ENCODE measurements at regions not wholly inside any gene's neighbourhood (a gene's known extent, or its start where the extent isn't known, plus 50 kb on each side); places are given as distances from the start of the nearest gene placed in this dataset.

DNA sequence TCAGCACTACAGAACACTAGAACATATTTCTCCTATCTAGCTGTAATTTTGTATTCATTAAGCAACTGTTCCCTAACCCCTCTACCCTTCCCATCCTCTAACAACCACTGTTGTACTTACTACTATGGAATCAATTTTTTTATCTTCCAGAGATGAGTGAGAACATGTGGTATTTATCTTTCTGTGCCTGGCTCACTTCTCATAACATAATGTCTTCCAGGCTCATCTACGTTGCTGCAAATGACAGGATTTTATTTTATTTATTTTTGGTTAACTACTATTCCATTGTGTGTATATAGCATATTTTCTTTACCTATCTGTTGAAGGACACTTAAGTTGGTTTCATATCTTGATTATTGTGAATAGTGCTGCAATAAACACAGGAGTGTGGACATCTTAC is 200.9 kb upstream of the CHRM2 start:
- DNase-seq (ENCODE audit: extremely low read depth, low read depth), result no peak
- TF ChIP-seq, protein P1, sequence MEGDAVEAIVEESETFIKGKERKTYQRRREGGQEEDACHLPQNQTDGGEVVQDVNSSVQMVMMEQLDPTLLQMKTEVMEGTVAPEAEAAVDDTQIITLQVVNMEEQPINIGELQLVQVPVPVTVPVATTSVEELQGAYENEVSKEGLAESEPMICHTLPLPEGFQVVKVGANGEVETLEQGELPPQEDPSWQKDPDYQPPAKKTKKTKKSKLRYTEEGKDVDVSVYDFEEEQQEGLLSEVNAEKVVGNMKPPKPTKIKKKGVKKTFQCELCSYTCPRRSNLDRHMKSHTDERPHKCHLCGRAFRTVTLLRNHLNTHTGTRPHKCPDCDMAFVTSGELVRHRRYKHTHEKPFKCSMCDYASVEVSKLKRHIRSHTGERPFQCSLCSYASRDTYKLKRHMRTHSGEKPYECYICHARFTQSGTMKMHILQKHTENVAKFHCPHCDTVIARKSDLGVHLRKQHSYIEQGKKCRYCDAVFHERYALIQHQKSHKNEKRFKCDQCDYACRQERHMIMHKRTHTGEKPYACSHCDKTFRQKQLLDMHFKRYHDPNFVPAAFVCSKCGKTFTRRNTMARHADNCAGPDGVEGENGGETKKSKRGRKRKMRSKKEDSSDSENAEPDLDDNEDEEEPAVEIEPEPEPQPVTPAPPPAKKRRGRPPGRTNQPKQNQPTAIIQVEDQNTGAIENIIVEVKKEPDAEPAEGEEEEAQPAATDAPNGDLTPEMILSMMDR (IDR thresholded peaks at IDR 0.05; ENCODE audit: low read depth, low read length), result no peak

DNA sequence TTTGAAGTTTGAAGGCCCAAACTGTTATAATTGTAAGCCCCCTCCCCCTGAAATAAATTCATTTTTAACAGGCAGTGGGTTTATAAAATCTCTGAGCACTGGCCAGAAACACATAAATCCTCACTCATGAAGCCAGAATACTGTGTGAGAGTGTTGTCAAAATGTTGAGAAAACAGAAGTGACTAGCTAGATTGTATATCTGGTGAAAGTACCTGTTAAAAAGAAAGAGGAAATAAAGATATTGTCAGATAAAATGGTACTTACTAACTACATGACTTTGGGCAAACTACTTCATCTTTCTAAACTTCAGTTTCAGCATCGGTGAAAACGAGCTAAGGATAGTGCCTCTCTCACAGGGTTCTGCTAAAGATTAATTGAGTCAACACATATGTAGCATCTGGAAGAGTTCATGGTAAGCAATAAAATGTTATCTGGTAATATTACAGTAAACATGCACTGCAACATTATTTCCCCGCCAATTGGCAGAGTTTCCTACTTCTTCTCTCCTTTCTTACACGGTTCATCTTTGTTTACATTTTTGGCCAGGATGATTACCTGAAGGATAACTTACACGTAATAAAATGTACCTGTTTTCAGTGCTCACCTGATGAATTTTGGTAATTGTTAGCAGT is 202.5 kb upstream of the CHRM2 start:
- no peak for DNase-seq (ENCODE audit: extremely low read depth, low read depth)
- TF ChIP-seq, protein P1 (IDR thresholded peaks at IDR 0.05; ENCODE audit: low read depth, low read length), result no peak

DNA sequence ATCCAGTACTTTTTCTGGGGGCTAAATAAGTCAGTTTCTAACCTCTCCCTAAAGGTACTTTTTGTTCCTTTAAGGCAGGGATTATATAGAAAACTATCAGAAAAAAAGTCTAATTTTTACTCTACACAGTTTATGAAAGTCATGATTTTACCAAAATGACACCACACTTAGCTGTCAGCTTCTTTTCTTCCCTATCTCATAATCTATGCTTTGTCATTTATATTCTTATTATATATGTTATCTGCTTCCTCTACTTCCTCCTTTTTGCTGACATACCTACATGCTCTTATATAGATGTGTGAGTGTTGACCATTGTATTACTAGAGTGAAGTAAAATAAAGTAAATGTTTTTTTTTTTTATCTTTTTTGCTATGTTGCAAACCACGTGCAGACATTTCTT is 203.9 kb upstream of the CHRM2 start:
- DNase-seq (ENCODE audit: extremely low read depth, low read depth), result no peak
- TF ChIP-seq, protein P1 (IDR thresholded peaks at IDR 0.05; ENCODE audit: low read depth, low read length), result no peak

DNA sequence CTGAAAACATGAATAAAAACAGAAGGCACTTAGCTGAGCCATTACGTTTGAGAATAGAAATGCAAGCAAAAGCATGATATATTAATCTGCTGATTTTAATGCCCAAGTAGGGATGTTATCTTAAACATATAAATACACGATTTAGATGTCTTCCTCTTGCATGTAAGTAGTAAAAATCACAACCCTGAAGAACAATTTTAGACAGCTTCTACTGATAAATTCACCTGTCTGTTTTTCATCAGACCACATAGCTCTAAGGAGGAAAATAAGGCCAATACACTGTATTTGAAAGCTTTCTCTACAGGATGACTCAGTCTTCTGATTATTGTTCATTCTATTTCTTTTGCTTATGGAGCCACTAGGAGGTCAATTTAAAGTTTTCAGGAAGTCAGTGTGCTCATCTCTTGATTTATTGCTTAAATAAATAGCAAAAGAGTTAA is 210.9 kb upstream of the CHRM2 start:
- TF ChIP-seq, protein P1 (IDR thresholded peaks at IDR 0.05; ENCODE audit: low read depth, low read length), result no peak
- DNase-seq (ENCODE audit: extremely low read depth, low read depth), result no peak

DNA sequence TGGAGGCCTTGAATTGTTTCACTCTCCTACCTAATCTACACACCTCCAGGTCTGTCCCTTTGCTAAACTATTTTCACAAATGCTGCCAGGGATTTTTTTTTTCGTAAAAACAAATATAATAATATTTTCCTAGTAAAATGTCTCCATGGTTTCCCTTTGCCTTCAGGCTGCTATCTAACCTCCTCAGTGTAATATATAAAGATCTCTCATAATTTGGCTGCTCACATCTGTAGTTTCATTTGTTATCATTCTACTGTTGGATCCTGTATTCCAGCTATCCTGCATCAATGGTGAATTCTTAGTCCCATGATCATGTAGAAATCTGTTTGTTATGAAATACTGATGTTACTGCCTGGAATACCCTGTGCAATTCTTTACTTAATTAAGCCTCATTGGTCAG is 211.9 kb upstream of the CHRM2 start:
- no peak for DNase-seq (ENCODE audit: extremely low read depth, low read depth)
- TF ChIP-seq, protein P1 (IDR thresholded peaks at IDR 0.05; ENCODE audit: low read depth, low read length), result no peak

DNA sequence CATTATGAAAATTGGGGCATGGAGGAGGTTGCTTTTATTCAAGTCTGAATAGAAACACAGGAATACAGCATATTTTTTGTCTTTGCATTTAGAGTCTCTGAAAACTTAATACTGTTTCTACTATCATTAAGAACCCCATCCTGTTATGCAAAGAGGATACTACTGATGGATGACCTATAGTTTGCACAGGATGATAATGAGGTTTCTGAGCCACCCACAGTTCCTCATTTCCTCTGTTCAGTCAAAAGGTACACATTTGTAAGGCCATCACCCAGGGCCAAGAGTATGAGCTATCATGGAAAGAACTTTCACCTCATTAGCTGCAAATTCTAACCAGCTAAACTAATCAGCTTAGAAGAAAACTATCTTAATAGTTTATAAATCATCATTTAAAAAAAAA is 213.0 kb upstream of the CHRM2 start:
- DNase-seq (ENCODE audit: extremely low read depth, low read depth), result no peak
- TF ChIP-seq, protein P1 (IDR thresholded peaks at IDR 0.05; ENCODE audit: low read depth, low read length), result no peak

DNA sequence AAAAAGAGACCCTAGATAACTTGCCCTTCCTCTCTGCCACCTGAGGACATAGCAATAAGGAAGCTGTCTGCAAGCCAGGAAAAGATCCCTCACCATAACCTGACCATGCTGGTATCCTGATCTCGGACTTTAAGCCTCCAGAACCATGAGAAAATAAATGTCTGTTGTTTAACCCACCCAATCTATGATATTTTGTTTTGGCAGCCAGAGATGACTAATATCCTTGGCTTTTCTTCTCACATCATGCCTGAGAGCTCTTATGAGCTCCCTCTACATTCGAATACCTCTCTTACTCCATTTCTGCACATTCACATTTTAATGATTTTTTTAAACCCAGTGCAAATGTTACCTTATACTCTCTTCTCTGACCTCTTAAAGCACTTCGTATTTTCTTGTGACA is 214.0 kb upstream of the CHRM2 start:
- TF ChIP-seq, protein P1 (IDR thresholded peaks at IDR 0.05; ENCODE audit: low read depth, low read length), result no peak
- no peak for DNase-seq (ENCODE audit: extremely low read depth, low read depth)
